Endothelial cell of umbilical vein (primary cell): ENCODE measurements at regions not wholly inside any gene's neighbourhood (a gene's known extent, or its start where the extent isn't known, plus 50 kb on each side); places are given as distances from the start of the nearest gene placed in this dataset.

ENCODE experiments used
- CTCF ChIP-seq, 2 donors: IDR thresholded peaks; 1 replicate in 1 of 2; 2 replicates in 1 of 2; pipeline ENCODE4 v1.5.1; 2011; ENCODE audit warnings: low read length in 2 of 2, mild to moderate bottlenecking in 2 of 2, moderate library complexity in 2 of 2, control low read depth in 1 of 2, inconsistent platforms in 1 of 2, low read depth in 1 of 2; ENCODE audit not compliant: insufficient read depth in 1 of 2; ENCODE audit errors: extremely low read depth in 1 of 2
- GATA2 ChIP-seq: IDR thresholded peaks from 2 replicates; pipeline ENCODE4 v1.7.0; 2011; ENCODE audit warnings: low read depth, mild to moderate bottlenecking, moderate library complexity, mixed read lengths, low read length; ENCODE audit not compliant: insufficient read length, insufficient read depth

GRCh38 chr2:15700131-15700530 lies 108.5 kb downstream of the DDX1 start:
- TF ChIP-seq CTCF (IDR thresholded peaks at IDR 0.05; ENCODE audit: extremely low read depth in 1 of 2, insufficient read depth in 1 of 2, low read depth in 1 of 2, low read length in 2 of 2) = no peak
- no peak for TF ChIP-seq GATA2
